ENCODE measurements at regions not wholly inside any gene's neighbourhood (a gene's known extent, or its start where the extent isn't known, plus 50 kb on each side); places are given as distances from the start of the nearest gene placed in this dataset.

GRCh38 chr3:126267976-126268615, 87.7 kb upstream of the ALDH1L1 start:
- DNase-seq (ENCODE audit: low spot score) = peak; percentile 57
- no peak for ATAC-seq
- intact Hi-C loops (cut with DNase I) = no loop called here

GRCh38 chr3:126267169-126267975, 87.0 kb upstream of the ALDH1L1 start:
- DNase-seq (ENCODE audit: low spot score) (peak; percentile 84), ATAC-seq (peak; percentile 84)
- intact Hi-C loops (cut with DNase I) = no loop called here

- DNase-seq (ENCODE audit: low spot score) (no peak), ATAC-seq (no peak)
- intact Hi-C loops (cut with DNase I) = no loop called here
These were observed 86.4 kb upstream of the ALDH1L1 start for GRCh38 chr3:126266850-126267168.

GRCh38 chr3:126266291-126266840, 86.0 kb upstream of the ALDH1L1 start:
- DNase-seq (ENCODE audit: low spot score) (peak; percentile 65), ATAC-seq (peak; percentile 32)
- intact Hi-C loops (cut with DNase I) = no loop called here

- intact Hi-C loops (cut with DNase I) = loop anchor here (5.0 kb wide), 1 partner anchor 112 kb away; no protein-coding TSS in a partner anchor
- ATAC-seq = no peak
- DNase-seq (ENCODE audit: low spot score) = peak; percentile 59
These were observed 84.6 kb upstream of the ALDH1L1 start for GRCh38 chr3:126264952-126265351.

- intact Hi-C loops (cut with DNase I) = loop anchor here (5.0 kb wide), 1 partner anchor 113 kb away; no protein-coding TSS in a partner anchor
- no peak for DNase-seq (ENCODE audit: low spot score)
- no peak for ATAC-seq
These were observed 84.0 kb upstream of the ALDH1L1 start for GRCh38 chr3:126264381-126264780.

- no peak for ATAC-seq
- intact Hi-C loops (cut with DNase I) = loop anchor here (5.0 kb wide), 1 partner anchor 113 kb away; no protein-coding TSS in a partner anchor
These were observed 83.6 kb upstream of the ALDH1L1 start for GRCh38 chr3:126263971-126264370.

GRCh38 chr3:126263539-126263938, 83.2 kb upstream of the ALDH1L1 start:
- DNase-seq (ENCODE audit: low spot score) (peak; percentile 38), ATAC-seq (no peak)
- intact Hi-C loops (cut with DNase I) = loop anchor here (5.0 kb wide), 1 partner anchor 114 kb away; no protein-coding TSS in a partner anchor

More at GRCh38 chr3:126263971-126264370, 83.6 kb upstream of the ALDH1L1 start:
- DNase-seq (ENCODE audit: low spot score) = peak; percentile 34

GRCh38 chr3:126262227-126262626, 81.8 kb upstream of the ALDH1L1 start:
- DNase-seq (ENCODE audit: low spot score) (no peak), ATAC-seq (no peak)
- intact Hi-C loops (cut with DNase I) = loop anchor here (5.0 kb wide), 1 partner anchor 115 kb away; no protein-coding TSS in a partner anchor

- intact Hi-C loops (cut with DNase I) = loop anchor here (5.0 kb wide), 1 partner anchor 116 kb away; no protein-coding TSS in a partner anchor
- peak; percentile 94 for ATAC-seq
- peak; percentile 76 for DNase-seq (ENCODE audit: low spot score)
These were observed 80.7 kb upstream of the ALDH1L1 start for GRCh38 chr3:126261037-126261436.

- intact Hi-C loops (cut with DNase I) = loop anchor here (5.0 kb wide), 2 partner anchors 118 to 133 kb away; partner anchors contain the start of gene CFAP100
- DNase-seq (ENCODE audit: low spot score) (peak; percentile 72), ATAC-seq (peak; percentile 70)
These were observed 79.3 kb upstream of the ALDH1L1 start for GRCh38 chr3:126259411-126260391.

GRCh38 chr3:126258670-126259069, 78.3 kb upstream of the ALDH1L1 start:
- DNase-seq (ENCODE audit: low spot score) = peak; percentile 34
- intact Hi-C loops (cut with DNase I) = loop anchor here (5.0 kb wide), 1 partner anchor 134 kb away; the partner anchor contains the start of gene CFAP100
- ATAC-seq = no peak

GRCh38 chr3:126257984-126258383, 77.6 kb upstream of the ALDH1L1 start:
- ATAC-seq (no peak), DNase-seq (ENCODE audit: low spot score) (no peak)
- intact Hi-C loops (cut with DNase I) = loop anchor here (5.0 kb wide), 1 partner anchor 134 kb away; the partner anchor contains the start of gene CFAP100

- DNase-seq (ENCODE audit: low spot score) = peak; percentile 43
- intact Hi-C loops (cut with DNase I) = loop anchor here (5.0 kb wide), 1 partner anchor 135 kb away; the partner anchor contains the start of gene CFAP100
- ATAC-seq = no peak
These were observed 76.8 kb upstream of the ALDH1L1 start for GRCh38 chr3:126257174-126257573.

GRCh38 chr3:126256251-126256650, 75.9 kb upstream of the ALDH1L1 start:
- no peak for ATAC-seq
- intact Hi-C loops (cut with DNase I) = loop anchor here (5.0 kb wide), 1 partner anchor 136 kb away; the partner anchor contains the start of gene CFAP100

GRCh38 chr3:126253072-126253471, 72.7 kb upstream of the ALDH1L1 start:
- DNase-seq (ENCODE audit: low spot score) (no peak), ATAC-seq (no peak)
- intact Hi-C loops (cut with DNase I) = no loop called here

More at GRCh38 chr3:126256251-126256650, 75.9 kb upstream of the ALDH1L1 start:
- no peak for DNase-seq (ENCODE audit: low spot score)

GRCh38 chr3:126252373-126252772, 72.0 kb upstream of the ALDH1L1 start:
- ATAC-seq = no peak
- intact Hi-C loops (cut with DNase I) = no loop called here

More at GRCh38 chr3:126252373-126252772, 72.0 kb upstream of the ALDH1L1 start:
- no peak for DNase-seq (ENCODE audit: low spot score)

Measured in sciatic nerve (tissue), 2 donors.